AG10803 (cell line): ENCODE measurements at regions not wholly inside any gene's neighbourhood (a gene's known extent, or its start where the extent isn't known, plus 50 kb on each side); places are given as distances from the start of the nearest gene placed in this dataset.
A peak's percentile ranks its signal among the peaks of the same experiment; 100 is the strongest.
"Not testable (repeated sequence)": the region's sequence is repeated elsewhere in the genome, so short reads cannot be mapped to it uniquely, and the experiment has no call there.

Experiments
- DNase-seq: peaks from one replicate; pipeline ENCODE4 v3.0.0; 2010; ENCODE audit warnings: low read depth
- H3K4me3 ChIP-seq: 2 replicates; pipeline ENCODE4 v1.5.1; 2011; ENCODE audit warnings: mild to moderate bottlenecking, low read length, control low read depth
- TF ChIP-seq, protein P1 (sequence below): conservative IDR thresholded peaks from 2 replicates; pipeline ENCODE4 v1.5.1; 2011; ENCODE audit warnings: mild to moderate bottlenecking, low read length, control low read depth, inconsistent platforms

DNA sequence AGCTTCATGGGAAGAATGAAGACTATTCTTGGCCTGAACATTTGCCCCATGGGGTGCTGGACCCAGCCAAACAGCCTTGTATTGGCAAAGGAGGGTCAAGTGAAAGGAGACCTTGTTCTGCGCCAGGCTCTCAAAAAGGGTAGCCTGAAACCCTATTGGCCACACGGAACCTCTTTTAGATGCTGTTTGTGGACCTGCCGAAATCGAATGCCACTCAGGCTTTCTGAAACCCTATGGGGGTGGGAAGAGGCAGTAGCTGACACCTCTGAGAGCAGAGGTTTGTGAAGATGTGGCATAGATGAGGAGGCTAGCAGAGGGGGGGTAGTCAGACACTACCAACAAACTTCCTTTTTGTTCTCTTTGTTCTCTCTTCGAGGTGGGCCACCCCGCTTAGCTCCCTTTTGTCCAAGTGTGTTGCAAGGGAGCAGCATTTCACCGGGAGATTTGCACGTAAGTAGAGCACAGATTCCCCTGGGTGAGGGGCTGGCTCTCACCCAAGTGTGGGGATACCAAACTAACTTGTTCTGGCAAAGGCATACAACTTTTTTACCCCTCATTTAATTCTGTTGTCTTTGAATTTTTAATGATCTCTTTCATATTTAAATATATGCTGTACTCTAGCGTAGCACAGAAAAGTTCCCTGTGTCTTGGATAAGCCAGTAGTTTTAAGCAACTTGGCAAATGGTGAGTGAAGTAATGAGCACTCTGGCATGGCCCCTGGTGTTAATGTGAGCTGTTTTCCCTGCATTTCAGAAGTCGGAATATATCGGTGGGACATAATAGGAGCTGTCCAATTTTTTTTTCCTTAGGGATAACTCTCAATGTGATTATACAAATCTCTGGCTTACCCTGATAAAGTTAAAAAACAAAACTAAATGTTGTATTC, 107.7 kb downstream of the SEPTIN7 start:
- H3K4me3 ChIP-seq = no peak overlapping the region
- TF ChIP-seq, protein P1, sequence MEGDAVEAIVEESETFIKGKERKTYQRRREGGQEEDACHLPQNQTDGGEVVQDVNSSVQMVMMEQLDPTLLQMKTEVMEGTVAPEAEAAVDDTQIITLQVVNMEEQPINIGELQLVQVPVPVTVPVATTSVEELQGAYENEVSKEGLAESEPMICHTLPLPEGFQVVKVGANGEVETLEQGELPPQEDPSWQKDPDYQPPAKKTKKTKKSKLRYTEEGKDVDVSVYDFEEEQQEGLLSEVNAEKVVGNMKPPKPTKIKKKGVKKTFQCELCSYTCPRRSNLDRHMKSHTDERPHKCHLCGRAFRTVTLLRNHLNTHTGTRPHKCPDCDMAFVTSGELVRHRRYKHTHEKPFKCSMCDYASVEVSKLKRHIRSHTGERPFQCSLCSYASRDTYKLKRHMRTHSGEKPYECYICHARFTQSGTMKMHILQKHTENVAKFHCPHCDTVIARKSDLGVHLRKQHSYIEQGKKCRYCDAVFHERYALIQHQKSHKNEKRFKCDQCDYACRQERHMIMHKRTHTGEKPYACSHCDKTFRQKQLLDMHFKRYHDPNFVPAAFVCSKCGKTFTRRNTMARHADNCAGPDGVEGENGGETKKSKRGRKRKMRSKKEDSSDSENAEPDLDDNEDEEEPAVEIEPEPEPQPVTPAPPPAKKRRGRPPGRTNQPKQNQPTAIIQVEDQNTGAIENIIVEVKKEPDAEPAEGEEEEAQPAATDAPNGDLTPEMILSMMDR = no peak
- no peak for DNase-seq

DNA sequence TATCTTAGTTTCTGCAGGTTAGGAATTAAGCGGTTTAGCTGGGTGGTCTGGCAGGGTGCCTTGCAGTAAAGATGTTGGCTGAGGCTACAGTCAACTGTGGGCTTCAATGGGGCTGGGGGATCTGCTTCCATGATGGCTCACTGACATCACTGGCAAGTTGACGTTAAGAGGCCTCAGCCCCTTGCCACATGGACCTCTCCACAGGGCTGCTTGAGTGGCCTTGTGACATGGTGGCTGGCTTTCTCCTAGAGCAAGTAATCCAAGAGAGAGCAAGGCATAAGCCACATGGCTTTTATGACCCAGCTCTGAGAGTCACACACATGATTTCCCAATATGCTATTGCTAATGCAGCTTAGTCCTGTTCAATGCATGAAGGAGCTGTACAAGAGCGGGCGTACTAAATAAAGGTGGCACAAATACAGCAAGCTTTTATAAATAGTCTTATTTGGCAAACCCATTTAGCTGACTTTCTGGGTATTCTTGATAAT, 109.1 kb downstream of the SEPTIN7 start:
- no peak overlapping the region for H3K4me3 ChIP-seq
- peak; percentile 8 for DNase-seq
- TF ChIP-seq, protein P1 = no peak

DNA sequence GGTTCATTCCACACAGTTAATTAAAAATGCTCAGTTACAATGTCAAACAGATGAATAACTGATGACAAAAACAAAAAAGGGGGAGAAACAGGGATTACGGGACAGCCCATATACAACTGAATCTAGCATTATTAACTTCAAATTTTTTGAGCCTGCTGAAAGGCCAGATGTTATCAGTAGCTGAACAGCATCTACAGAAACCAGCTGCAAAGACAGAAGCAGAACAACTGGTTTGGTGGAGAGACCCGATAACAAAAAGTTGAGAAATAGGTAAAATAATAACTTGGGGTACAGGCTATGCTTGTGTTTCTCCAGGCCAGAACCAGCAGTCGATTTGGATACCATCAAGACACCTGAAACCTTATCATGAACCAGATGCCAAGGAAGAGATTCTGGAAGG, 109.8 kb downstream of the SEPTIN7 start:
- H3K4me3 ChIP-seq, DNase-seq: not testable (repeated sequence)

DNA sequence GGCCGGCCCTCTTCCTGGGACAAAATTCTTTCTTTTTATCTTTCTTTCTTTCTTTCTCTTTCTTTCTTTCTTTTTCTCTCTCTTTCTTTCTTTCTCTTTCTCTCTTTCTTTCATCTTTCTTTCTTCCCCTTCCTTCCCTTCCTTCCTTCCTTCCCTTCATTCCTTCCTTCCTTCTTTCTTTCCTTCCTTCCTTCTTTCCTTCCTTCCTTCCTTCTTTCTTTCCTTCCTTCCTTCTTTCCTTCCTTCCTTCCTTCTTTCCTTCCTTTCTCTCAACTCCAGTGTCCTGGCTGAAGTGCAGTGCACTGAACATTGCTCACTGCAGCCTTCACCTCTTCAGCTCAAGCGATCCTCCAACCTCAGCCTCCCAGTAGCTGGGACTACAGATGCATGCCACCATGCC, 112.5 kb downstream of the SEPTIN7 start:
- not testable (repeated sequence) for DNase-seq, H3K4me3 ChIP-seq

DNA sequence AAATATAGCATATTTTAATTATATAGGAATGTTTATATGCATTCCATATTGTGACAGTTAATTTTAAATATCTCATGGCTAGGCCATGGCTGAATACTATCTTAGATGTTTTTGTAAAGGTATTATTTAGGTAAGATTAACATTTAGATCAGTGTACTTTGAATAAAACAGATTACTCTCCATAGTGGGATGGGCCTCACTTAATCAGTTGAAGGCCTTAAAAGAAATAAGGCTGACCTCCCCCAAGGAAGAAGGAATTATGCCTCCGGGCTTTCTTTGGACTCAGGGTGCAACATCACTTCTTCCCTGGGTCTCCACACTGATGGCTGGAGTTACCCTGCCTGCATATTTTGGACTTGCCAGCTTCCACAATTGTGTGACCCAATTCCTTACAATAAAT, 113.4 kb downstream of the SEPTIN7 start:
- not testable (repeated sequence) for DNase-seq, H3K4me3 ChIP-seq

DNA sequence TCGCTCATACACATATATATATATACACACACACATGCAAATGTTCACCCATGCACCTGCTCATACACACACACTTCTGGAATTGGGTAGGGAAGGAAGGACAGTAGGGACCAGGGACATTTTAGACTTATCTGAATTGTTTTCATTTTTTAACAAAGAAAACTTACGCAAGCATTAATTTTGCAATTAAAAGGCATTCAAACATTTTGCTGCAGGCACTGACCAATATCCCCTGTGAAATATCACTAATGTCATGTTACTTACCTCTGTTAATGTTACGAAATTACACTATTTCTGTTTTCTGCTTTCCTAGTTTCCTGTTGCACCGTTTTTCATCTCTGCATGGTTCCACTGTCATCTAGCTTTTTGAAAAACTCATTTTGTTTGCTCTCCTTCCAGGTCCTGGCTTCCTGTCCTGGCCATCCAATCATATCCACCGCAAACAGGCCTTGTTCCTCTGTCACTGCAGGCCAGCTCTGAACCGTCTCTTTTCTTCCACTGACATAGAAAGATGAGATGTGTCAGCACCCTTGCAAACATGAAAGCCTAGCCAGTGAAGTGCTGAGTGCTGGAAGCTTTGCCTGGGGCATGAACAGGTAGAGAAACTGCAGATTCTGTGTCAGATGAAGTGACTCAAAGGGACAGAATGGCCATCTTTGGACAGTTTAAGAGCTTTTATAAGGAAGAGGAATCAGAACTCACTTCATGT, 114.5 kb downstream of the SEPTIN7 start:
- H3K4me3 ChIP-seq, DNase-seq: not testable (repeated sequence)

DNA sequence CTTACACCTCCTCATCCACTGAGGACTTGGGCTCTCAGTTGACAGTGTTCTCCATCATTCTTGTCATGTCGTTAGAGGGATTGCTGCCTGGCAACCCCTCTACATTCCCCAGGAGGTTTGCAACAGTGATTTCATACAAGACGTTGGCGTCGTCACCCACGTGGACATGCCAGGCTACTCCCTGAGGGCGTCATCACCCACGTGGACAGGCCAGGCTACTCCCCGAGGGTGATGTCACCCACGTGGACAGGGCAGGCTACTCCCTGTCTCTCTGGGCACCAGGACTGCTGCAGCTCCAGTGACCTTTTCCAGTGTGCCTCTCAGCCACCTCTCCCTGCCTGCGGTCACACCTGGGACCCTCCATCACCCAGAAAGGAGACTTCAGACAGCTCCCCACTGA, 117.4 kb downstream of the SEPTIN7 start:
- DNase-seq, H3K4me3 ChIP-seq: not testable (repeated sequence)

DNA sequence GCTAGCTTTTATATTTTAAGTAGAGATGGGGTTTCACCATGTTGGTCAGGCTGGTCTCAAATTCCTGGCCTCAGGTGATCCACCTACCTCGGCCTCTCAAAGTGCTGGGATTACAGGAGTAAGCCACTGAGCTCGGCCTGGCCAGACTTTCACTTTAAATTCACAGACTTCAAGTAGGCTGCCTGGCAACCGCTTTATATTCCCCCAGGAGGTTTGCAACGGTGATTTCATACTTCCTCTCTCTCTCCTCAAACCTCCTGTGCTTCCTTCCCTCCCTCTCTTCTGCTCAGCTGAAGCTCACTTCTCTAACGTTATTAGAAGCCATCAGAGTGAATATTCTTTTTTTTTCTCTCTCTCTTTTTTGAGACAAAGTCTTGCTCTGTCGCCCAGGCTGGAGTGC, 118.8 kb downstream of the SEPTIN7 start:
- H3K4me3 ChIP-seq, DNase-seq: not testable (repeated sequence)

DNA sequence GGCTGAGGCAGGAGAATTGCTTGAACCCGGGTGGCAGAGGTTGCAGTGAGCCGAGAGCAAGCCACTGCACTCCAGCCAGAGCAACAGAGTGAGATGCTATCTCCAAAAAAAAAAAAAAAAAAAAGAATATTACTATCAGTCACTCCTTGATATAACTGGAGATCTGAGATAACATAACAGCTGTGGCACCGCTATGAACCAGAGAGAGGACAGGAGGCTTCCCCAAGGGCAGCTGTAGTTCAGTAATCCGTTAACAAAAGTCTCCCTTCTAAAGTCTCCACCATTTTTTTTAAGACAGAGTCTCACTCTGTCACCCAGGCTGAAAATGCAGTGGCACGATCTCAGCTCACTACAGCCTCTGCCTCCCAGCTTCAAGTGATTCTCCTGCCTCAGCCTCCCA, 120.5 kb downstream of the SEPTIN7 start:
- not testable (repeated sequence) for DNase-seq, H3K4me3 ChIP-seq

DNA sequence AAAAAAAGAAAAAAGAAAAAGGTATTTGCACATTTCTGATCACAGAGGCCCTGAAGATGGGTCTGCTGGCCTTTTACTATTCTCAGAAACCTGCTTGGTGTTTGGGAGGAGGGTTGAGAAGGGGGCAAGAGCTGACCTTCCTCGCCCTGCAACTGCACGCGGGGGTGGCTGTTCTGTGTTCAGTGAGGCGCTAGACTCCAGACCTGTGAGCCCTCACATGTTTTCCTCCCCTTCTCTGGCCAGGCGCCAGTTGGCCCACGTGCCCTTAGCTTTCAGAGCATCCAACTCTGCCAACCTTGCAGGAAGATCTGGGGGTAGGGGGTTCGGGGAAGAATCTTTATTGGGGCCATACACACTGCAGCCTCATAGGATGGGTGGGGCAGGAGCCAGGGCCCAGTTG, 123.8 kb downstream of the SEPTIN7 start:
- H3K4me3 ChIP-seq = not testable (repeated sequence)

DNA sequence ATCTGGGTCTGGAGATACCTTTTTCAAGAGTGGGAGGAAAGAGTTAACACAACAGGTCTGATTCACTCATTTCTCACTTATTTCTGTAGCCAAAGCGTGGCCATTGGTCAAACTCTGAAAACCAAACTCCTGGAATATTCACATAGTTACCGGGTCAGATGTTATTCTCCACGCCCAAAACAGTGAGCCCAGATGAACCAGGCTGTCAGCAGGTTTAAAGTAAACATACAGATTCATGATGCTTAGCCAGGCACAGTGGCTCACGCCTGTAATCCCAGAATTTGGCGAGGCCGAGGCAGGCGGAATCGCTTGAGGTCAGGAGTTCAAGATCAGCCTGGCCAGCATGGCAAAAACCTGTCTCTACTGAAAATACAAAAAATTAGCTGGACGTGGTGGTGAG, 126.1 kb downstream of the SEPTIN7 start:
- DNase-seq, H3K4me3 ChIP-seq: not testable (repeated sequence)

More for the DNA sequence above, 123.8 kb downstream of the SEPTIN7 start:
- not testable (repeated sequence) for DNase-seq

DNA sequence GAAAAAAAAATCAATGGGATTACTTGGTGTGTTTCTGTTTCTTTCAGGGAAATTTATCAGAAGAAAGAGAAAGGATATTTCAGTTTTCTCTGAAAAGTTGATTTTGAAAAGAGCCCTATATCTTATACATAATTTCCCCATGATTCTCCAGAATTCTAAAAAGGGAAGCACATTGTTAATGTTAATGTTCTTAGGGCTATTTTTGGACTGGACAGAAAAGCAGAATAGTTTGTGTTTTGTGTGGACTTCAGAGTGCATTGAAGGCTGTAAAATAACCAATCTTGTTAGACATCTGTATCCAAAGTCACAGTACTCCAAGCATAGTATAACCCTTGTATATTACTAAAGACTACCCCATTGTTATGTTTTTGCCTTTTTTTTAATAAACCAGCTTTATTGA, 130.3 kb downstream of the SEPTIN7 start:
- H3K4me3 ChIP-seq, DNase-seq: not testable (repeated sequence)

DNA sequence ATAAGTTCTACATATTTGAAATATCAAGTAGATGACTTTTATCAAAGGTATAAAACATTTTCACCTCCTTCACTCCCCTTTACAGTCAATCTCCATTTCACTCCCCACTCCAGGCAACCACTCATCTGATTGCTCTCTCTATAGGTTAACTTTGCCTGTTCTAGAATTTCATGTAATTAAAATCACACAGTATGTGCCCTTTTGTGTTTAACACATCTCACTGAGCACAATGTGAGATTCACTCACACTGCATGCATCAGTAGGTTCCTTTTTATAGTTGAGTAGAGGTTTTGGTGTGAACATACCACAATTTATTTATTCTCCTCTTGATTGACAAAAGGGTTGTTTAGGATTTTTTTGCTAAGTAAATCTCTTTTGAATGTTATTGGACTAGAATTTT, 130.7 kb downstream of the SEPTIN7 start:
- H3K4me3 ChIP-seq, DNase-seq: not testable (repeated sequence)

DNA sequence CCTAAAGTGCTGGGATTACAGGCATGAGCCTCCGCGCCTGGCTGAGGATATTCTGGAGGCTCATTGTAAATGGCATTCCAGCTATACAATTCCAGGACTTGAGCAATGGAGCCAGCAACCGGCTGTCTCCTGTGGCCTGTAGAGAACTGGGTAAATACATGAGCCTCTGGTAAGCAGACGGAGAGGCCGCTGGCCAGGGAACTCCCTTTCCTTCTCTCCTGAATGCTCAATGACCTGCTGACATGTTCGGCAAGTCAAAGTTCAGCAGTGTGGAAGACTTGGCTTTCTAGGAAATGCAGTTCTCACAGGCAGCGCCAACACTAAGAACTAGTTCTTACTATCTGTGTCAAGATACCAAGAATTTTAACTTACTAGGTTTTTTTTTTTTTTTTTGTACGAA, 139.8 kb downstream of the SEPTIN7 start:
- not testable (repeated sequence) for DNase-seq

DNA sequence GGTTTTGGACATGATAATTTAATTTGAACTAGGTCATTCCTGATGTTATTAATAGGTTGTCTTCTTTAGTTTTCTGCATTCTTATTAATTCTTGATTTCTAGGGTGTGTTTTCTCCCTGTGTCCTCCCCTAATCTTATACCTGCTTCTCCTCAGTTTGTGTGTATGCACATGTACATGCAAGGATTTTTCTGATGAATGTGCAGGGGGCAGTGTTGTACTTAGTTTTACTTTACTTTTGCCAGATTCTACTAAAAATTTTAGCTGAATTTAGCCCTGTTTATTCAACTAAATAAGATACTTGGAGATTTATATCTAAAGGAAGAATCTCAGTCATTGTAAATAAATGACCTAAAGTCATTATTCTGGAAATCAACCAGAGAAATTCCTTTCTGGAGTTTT, 144.8 kb downstream of the SEPTIN7 start:
- DNase-seq, H3K4me3 ChIP-seq: not testable (repeated sequence)

More for the DNA sequence above, 139.8 kb downstream of the SEPTIN7 start:
- not testable (repeated sequence) for H3K4me3 ChIP-seq

DNA sequence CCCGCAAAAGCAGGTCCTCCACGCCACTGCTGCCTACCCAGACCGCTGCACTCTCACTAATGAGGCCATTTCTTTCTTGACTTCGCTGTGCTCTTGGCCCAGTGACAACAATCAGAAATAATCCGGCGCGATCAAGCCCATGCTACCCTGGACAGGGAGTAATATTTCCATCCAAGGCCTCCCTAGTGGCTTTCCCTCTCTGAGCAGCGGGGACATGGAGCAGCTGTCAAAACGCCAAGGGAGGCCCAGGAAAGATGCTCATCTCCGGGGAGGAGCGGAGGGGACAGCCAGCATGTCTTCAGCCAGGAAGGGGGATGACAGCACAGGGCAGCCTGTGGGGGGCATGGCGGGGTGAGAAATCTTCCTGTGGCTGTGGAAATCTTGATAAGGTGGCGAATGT, 154.9 kb downstream of the SEPTIN7 start:
- not testable (repeated sequence) for H3K4me3 ChIP-seq, DNase-seq

DNA sequence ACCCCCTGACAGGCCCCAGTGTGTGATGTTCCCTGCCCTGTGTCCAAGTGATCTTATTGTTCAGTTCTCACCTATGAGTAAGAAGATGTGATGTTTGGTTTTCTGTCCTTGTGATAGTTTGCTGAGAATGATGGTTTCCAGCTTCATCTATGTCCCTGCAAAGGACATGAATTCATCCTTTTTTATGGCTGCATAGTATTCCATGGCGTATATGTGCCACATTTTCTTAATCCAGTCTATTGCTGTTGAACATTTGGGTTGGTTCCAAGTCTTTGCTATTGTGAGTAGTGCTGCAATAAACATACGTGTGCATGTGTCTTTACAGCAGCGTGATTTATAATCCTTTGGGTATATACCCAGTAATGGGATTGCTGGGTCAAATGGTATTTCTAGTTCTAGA, 156.1 kb downstream of the SEPTIN7 start:
- H3K4me3 ChIP-seq, DNase-seq: not testable (repeated sequence)

DNA sequence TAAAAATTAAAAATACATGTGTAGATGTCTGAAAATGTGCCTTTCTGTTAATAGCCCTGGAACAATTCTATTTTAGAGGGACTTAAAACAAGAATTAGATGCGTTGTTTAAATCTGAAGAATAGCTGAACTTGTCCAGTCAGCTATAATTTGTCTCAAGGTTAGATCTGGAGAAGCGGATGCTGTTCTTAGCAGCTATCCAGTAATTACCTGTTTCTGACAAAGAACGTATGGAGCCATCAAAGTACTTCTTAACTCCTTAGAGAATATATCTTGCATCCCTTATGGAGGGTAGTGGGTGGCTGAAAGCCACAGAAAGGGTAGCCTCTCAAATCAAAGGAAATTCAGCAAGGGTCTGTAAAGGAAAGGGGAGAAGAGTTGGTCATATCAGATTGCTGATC, 160.4 kb downstream of the SEPTIN7 start:
- H3K4me3 ChIP-seq, DNase-seq: not testable (repeated sequence)
